ENCODE measurements at regions not wholly inside any gene's neighbourhood (a gene's known extent, or its start where the extent isn't known, plus 50 kb on each side); places are given as distances from the start of the nearest gene placed in this dataset.

DNA sequence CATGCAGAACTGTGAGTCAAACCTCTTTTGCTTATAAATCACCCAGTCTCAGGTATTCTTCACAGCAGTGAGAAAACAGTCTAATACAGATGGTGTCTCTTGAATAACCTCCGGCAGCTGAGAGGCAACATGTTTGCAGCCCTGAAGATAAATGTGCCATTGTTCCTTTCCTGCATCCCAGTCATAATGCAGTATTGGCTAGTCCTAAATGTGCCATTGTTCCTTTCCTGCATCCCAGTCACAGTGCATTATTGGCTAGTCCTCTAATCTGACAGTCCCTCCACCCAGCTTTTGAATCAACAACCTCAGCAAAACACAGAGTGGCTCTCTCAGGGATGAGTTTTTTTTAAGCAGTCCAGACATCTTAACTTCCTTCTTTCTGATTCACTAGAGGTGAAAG, 550.7 kb downstream of the RIT2 start:
- TF ChIP-seq, protein P1, sequence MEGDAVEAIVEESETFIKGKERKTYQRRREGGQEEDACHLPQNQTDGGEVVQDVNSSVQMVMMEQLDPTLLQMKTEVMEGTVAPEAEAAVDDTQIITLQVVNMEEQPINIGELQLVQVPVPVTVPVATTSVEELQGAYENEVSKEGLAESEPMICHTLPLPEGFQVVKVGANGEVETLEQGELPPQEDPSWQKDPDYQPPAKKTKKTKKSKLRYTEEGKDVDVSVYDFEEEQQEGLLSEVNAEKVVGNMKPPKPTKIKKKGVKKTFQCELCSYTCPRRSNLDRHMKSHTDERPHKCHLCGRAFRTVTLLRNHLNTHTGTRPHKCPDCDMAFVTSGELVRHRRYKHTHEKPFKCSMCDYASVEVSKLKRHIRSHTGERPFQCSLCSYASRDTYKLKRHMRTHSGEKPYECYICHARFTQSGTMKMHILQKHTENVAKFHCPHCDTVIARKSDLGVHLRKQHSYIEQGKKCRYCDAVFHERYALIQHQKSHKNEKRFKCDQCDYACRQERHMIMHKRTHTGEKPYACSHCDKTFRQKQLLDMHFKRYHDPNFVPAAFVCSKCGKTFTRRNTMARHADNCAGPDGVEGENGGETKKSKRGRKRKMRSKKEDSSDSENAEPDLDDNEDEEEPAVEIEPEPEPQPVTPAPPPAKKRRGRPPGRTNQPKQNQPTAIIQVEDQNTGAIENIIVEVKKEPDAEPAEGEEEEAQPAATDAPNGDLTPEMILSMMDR (conservative IDR thresholded peaks at IDR 0.05; ENCODE audit: low read length), result no peak
- no peak for TF ChIP-seq EZH2phosphoT487 (IDR thresholded peaks at IDR 0.05; ENCODE audit: borderline replicate concordance, low read depth, low read length)
